ENCODE measurements at regions not wholly inside any gene's neighbourhood (a gene's known extent, or its start where the extent isn't known, plus 50 kb on each side); places are given as distances from the start of the nearest gene placed in this dataset.
"Not testable (repeated sequence)": the region's sequence is repeated elsewhere in the genome, so short reads cannot be mapped to it uniquely, and the experiment has no call there.

- no peak for DNase-seq
These were observed 266.2 kb upstream of the RNF32 start for GRCh38 chr7:156374335-156374734.

- not testable (repeated sequence) for DNase-seq
These were observed 270.6 kb upstream of the RNF32 start for GRCh38 chr7:156369929-156370328.

GRCh38 chr7:156368053-156368843 is 272.3 kb upstream of the RNF32 start:
- no peak for DNase-seq

GRCh38 chr7:156363751-156364150 is 276.8 kb upstream of the RNF32 start:
- DNase-seq, result no peak

GRCh38 chr7:156360835-156361234 is 279.7 kb upstream of the RNF32 start:
- no peak for DNase-seq

GRCh38 chr7:156356551-156356950 is 284.0 kb upstream of the RNF32 start:
- no peak for DNase-seq

GRCh38 chr7:156353352-156353751 is 287.2 kb upstream of the RNF32 start:
- no peak for DNase-seq

GRCh38 chr7:156347703-156348248 is 292.8 kb upstream of the RNF32 start:
- DNase-seq, result not testable (repeated sequence)

- no peak for DNase-seq
These were observed 293.4 kb upstream of the RNF32 start for GRCh38 chr7:156347132-156347531.

- DNase-seq, result no peak
These were observed 296.0 kb upstream of the RNF32 start for GRCh38 chr7:156344595-156344994.

- DNase-seq, result no peak
These were observed 305.9 kb upstream of the RNF32 start for GRCh38 chr7:156334636-156335035.

GRCh38 chr7:156327916-156328315 is 312.7 kb upstream of the RNF32 start:
- no peak for DNase-seq

- DNase-seq, result no peak
These were observed 313.1 kb upstream of the RNF32 start for GRCh38 chr7:156327474-156327873.

GRCh38 chr7:156324201-156324600 is 316.4 kb upstream of the RNF32 start:
- no peak for DNase-seq

GRCh38 chr7:156321430-156321829 is 319.1 kb upstream of the RNF32 start:
- DNase-seq, result not testable (repeated sequence)

- DNase-seq, result no peak
These were observed 321.6 kb upstream of the RNF32 start for GRCh38 chr7:156318926-156319325.

GRCh38 chr7:156318426-156318825 is 322.1 kb upstream of the RNF32 start:
- no peak for DNase-seq

GRCh38 chr7:156309016-156309620 is 331.5 kb upstream of the RNF32 start:
- DNase-seq, result no peak

- DNase-seq, result no peak
These were observed 333.4 kb upstream of the RNF32 start for GRCh38 chr7:156307193-156307592.

GRCh38 chr7:156305351-156305750 is 335.2 kb upstream of the RNF32 start:
- no peak for DNase-seq

- DNase-seq, result no peak
These were observed 357.8 kb upstream of the RNF32 start for GRCh38 chr7:156282816-156283215.

- DNase-seq, result no peak
These were observed 360.9 kb upstream of the RNF32 start for GRCh38 chr7:156279635-156280034.

- no peak for DNase-seq
These were observed 365.3 kb upstream of the RNF32 start for GRCh38 chr7:156275292-156275691.

GRCh38 chr7:156274557-156274956 is 366.0 kb upstream of the RNF32 start:
- no peak for DNase-seq
